GM23338 (cell line): ENCODE measurements at regions not wholly inside any gene's neighbourhood (a gene's known extent, or its start where the extent isn't known, plus 50 kb on each side); places are given as distances from the start of the nearest gene placed in this dataset.

Source experiments
- CREB1 ChIP-seq: fragments of 250-450 bp; sonication (Bioruptor Pico); IDR thresholded peaks from 2 replicates; pipeline ENCODE4 v1.5.0; 2020; ENCODE audit warnings: low read depth, mild to moderate bottlenecking, moderate library complexity
- CTCF ChIP-seq, 2 experiments: fragments of 200-600 bp in 1 of 2; sonication (generic) in 1 of 2; conservative IDR thresholded peaks; 2 replicates each; pipeline versions ENCODE4 v1.5.1 to v1.6.1; 2016 to 2017; ENCODE audit warnings: antibody characterized with exemption in 2 of 2, low read depth in 2 of 2, mild to moderate bottlenecking in 2 of 2, moderate library complexity in 1 of 2
- ETS1 ChIP-seq: IDR thresholded peaks from 2 replicates; pipeline ENCODE4 v1.6.1; 2016; ENCODE audit warnings: antibody characterized with exemption
- EZH2 ChIP-seq: fragments of 200-600 bp; sonication (generic); IDR thresholded peaks from one replicate; pipeline ENCODE4 v1.8.0; 2017; ENCODE audit warnings: antibody characterized with exemption, mild to moderate bottlenecking, low read depth; ENCODE audit not compliant: unreplicated experiment
- EZH2phosphoT487 ChIP-seq: fragments of 200-600 bp; sonication (generic); IDR thresholded peaks from one replicate; pipeline ENCODE4 v1.8.1; 2018; ENCODE audit warnings: antibody characterized with exemption; ENCODE audit not compliant: unreplicated experiment
- JUNB ChIP-seq: IDR thresholded peaks from one replicate; pipeline ENCODE4 v1.6.1; 2016; ENCODE audit warnings: antibody characterized with exemption; ENCODE audit not compliant: unreplicated experiment
- POLR2AphosphoS5 ChIP-seq: IDR thresholded peaks from 2 replicates; pipeline ENCODE4 v1.6.1; 2016; ENCODE audit warnings: antibody characterized with exemption, low read depth
- REST ChIP-seq: IDR thresholded peaks from one replicate; pipeline ENCODE4 v1.6.1; 2018; ENCODE audit warnings: antibody characterized with exemption; ENCODE audit not compliant: unreplicated experiment
- STAT1 ChIP-seq: IDR thresholded peaks from one replicate; pipeline ENCODE4 v1.6.1; 2016; ENCODE audit warnings: antibody characterized with exemption; ENCODE audit not compliant: unreplicated experiment
- ZNF331 ChIP-seq: fragments of 250-450 bp; sonication (Bioruptor Pico); IDR thresholded peaks from 2 replicates; pipeline ENCODE4 v1.5.0; 2020; ENCODE audit warnings: low read depth, mild to moderate bottlenecking, moderate library complexity

GRCh38 chr6:141264101-141264500 lies 868.6 kb upstream of the GJE1 start:
- TF ChIP-seq CTCF (conservative IDR thresholded peaks at IDR 0.05; ENCODE audit: low read depth in 2 of 2), result no peak
- TF ChIP-seq EZH2phosphoT487, result no peak
- TF ChIP-seq EZH2, result no peak
- TF ChIP-seq POLR2AphosphoS5, result no peak
- no peak for TF ChIP-seq CREB1 (CRISPR knock-in tag)
- no peak for TF ChIP-seq ZNF331 (CRISPR knock-in tag)
- TF ChIP-seq REST, result no peak
- TF ChIP-seq ETS1, result no peak
- no peak for TF ChIP-seq JUNB
- no peak for TF ChIP-seq STAT1
